WTC11 (cell line): ENCODE measurements at regions not wholly inside any gene's neighbourhood (a gene's known extent, or its start where the extent isn't known, plus 50 kb on each side); places are given as distances from the start of the nearest gene placed in this dataset.

ENCODE experiments used
- ATAC-seq: fragments of 200-7000 bp; cut with Tn5 transposase; 2 replicates; pipeline ENCODE4 v1.10.0; 2021; ENCODE audit warnings: mild to moderate bottlenecking, moderate library complexity
- CTCF ChIA-PET: fragments of 300-600 bp; sonication (Branson Sonifier 250); formaldehyde crosslinking; loops from one replicate; lab custom pipeline; 2021; ENCODE audit warnings: antibody characterized with exemption; lab: Charles Lee
- POLR2A ChIA-PET: fragments of 350-600 bp; sonication (Branson Sonifier 250); formaldehyde crosslinking; loops from one replicate; lab custom pipeline; 2021; ENCODE audit warnings: antibody characterized with exemption; lab: Charles Lee
- DNase-seq: peaks from one replicate; pipeline ENCODE4 v3.0.0; 2021; ENCODE audit warnings: low spot score
- H3K27ac Mint-ChIP-seq: 2 replicates; pipeline ENCODE4 v1.8.0; 2021; ENCODE audit warnings: mixed read lengths
- H3K27me3 Mint-ChIP-seq: 2 replicates; pipeline ENCODE4 v1.8.0; 2021; ENCODE audit warnings: low read depth, mild to moderate bottlenecking, moderate library complexity, mixed read lengths
- H3K36me3 Mint-ChIP-seq: 2 replicates; pipeline ENCODE4 v1.8.0; 2021; ENCODE audit warnings: mixed read lengths
- H3K4me1 Mint-ChIP-seq: 2 replicates; pipeline ENCODE4 v1.8.0; 2022; ENCODE audit warnings: mixed read lengths
- H3K4me3 Mint-ChIP-seq: 2 replicates; pipeline ENCODE4 v1.8.0; 2021; ENCODE audit warnings: mild to moderate bottlenecking, moderate library complexity, mixed read lengths
- H3K9me3 Mint-ChIP-seq: 2 replicates; pipeline ENCODE4 v1.8.0; 2021; ENCODE audit warnings: mixed read lengths
- ATF2 ChIP-seq: sonication (generic); formaldehyde crosslinking; IDR thresholded peaks from 2 replicates; pipeline ENCODE4 v1.8.1; 2022; ENCODE audit warnings: low read depth, missing genetic modification reagents, borderline replicate concordance
- CDX4 ChIP-seq: fragments of 250-450 bp; sonication (Bioruptor Pico); IDR thresholded peaks from 2 replicates; pipeline ENCODE4 v1.9.0; 2021; ENCODE audit warnings: moderate library complexity, mild to moderate bottlenecking, inconsistent platforms, borderline replicate concordance
- ETV6 ChIP-seq: sonication (generic); formaldehyde crosslinking; IDR thresholded peaks from 2 replicates; pipeline ENCODE4 v1.8.1; 2022; ENCODE audit warnings: mild to moderate bottlenecking, missing genetic modification reagents
- FOXP1 ChIP-seq: sonication (generic); formaldehyde crosslinking; IDR thresholded peaks from 2 replicates; pipeline ENCODE4 v1.8.0; 2022; ENCODE audit warnings: missing genetic modification reagents, mild to moderate bottlenecking, moderate library complexity, borderline replicate concordance
- FOXP4 ChIP-seq: sonication (generic); formaldehyde crosslinking; IDR thresholded peaks from 2 replicates; pipeline ENCODE4 v1.8.0; 2022; ENCODE audit warnings: mild to moderate bottlenecking, missing genetic modification reagents
- GABPB1 ChIP-seq: sonication (generic); formaldehyde crosslinking; IDR thresholded peaks from 2 replicates; pipeline ENCODE4 v1.8.1; 2023; ENCODE audit warnings: mild to moderate bottlenecking, missing genetic modification reagents
- HMGXB4 ChIP-seq: sonication (generic); formaldehyde crosslinking; IDR thresholded peaks from 2 replicates; pipeline ENCODE4 v1.8.1; 2023; ENCODE audit warnings: mild to moderate bottlenecking, moderate library complexity, missing genetic modification reagents
- JAZF1 ChIP-seq: fragments of 250-450 bp; sonication (Bioruptor Pico); IDR thresholded peaks from 2 replicates; pipeline ENCODE4 v1.9.0; 2021; ENCODE audit warnings: moderate library complexity, mild to moderate bottlenecking, inconsistent platforms
- JUN ChIP-seq: sonication (generic); formaldehyde crosslinking; IDR thresholded peaks from 2 replicates; pipeline ENCODE4 v1.8.0; 2023; ENCODE audit warnings: mild to moderate bottlenecking, missing genetic modification reagents
- NFATC4 ChIP-seq: fragments of 250-450 bp; sonication (Bioruptor Pico); IDR thresholded peaks from 2 replicates; pipeline ENCODE4 v1.9.0; 2021; ENCODE audit warnings: mild to moderate bottlenecking
- NFYB ChIP-seq: sonication (generic); formaldehyde crosslinking; conservative IDR thresholded peaks from 2 replicates; pipeline ENCODE4 v1.8.0; 2022; ENCODE audit warnings: low read depth, missing genetic modification reagents
- ZNF512 ChIP-seq: sonication (generic); formaldehyde crosslinking; IDR thresholded peaks from 2 replicates; pipeline ENCODE4 v1.8.1; 2022; ENCODE audit warnings: missing genetic modification reagents, borderline replicate concordance
- ZNF532 ChIP-seq: fragments of 250-450 bp; sonication (Bioruptor Pico); IDR thresholded peaks from 2 replicates; pipeline ENCODE4 v1.9.0; 2021; ENCODE audit warnings: mild to moderate bottlenecking, borderline replicate concordance

GRCh38 chr22:22106855-22107254 lies 124.3 kb upstream of the TOP3B start (continued):
- TF ChIP-seq GABPB1 (CRISPR knock-in tag) (no peak), JAZF1 (CRISPR knock-in tag) (no peak), FOXP1 (CRISPR knock-in tag) (no peak), ATF2 (no peak)

GRCh38 chr22:22105364-22105763 lies 122.8 kb upstream of the TOP3B start:
- H3K4me1 Mint-ChIP-seq = peaks cover 10% of the 10 kb centered on the region
- ATAC-seq (no peak), DNase-seq (no peak)
- no peaks in the 10 kb centered on the region; the same call in 1 of the 2 replicates for H3K9me3 Mint-ChIP-seq
- H3K4me3 Mint-ChIP-seq = no peak overlapping the region
- POLR2A ChIA-PET = no interaction called here
- H3K27me3 Mint-ChIP-seq = peaks cover 93% of the 10 kb centered on the region
- H3K36me3 Mint-ChIP-seq = no peaks in the 10 kb centered on the region
- no peak overlapping the region for H3K27ac Mint-ChIP-seq
- TF ChIP-seq NFATC4 (CRISPR knock-in tag) (no peak), JUN (CRISPR knock-in tag) (no peak), HMGXB4 (CRISPR knock-in tag) (no peak), ETV6 (no peak), ZNF532 (CRISPR knock-in tag) (no peak), NFYB (no peak), ZNF512 (CRISPR knock-in tag) (no peak), CDX4 (no peak), FOXP4 (CRISPR knock-in tag) (no peak)
- CTCF ChIA-PET = interaction anchor here (0.7 kb wide), 1 partner anchor 1071 kb away, joined by 3 read pairs; no protein-coding TSS in a partner anchor
